Right lobe of liver (tissue), 6 donors: ENCODE measurements at regions not wholly inside any gene's neighbourhood (a gene's known extent, or its start where the extent isn't known, plus 50 kb on each side); places are given as distances from the start of the nearest gene placed in this dataset.

ENCODE experiments used
- ATAC-seq, 4 donors: fragments of 200-7000 bp; cut with Tn5 transposase; one replicate each; pipeline ENCODE4 v1.9.1; 2020; ENCODE audit warnings: mild to moderate bottlenecking in 4 of 4, moderate library complexity in 4 of 4
- DNase-seq, 3 donors: peaks; one replicate each; pipeline ENCODE4 v3.0.0-alpha.2; 2020
- H3K27ac ChIP-seq, 3 donors: fragments of 200-600 bp; one replicate each; pipeline ENCODE4 v1.8.0; 2022
- H3K27me3 ChIP-seq, 2 donors: fragments of 200-600 bp; one replicate each; pipeline ENCODE4 v1.8.0; 2022
- H3K36me3 ChIP-seq, 4 donors: fragments of 200-600 bp; sonication (generic) in 1 of 4; one replicate each; pipeline versions ENCODE4 v1.5.1 to v1.8.0; 2017 to 2022; ENCODE audit warnings: control low read depth in 1 of 4
- H3K4me1 ChIP-seq, 4 donors: fragments of 200-600 bp; sonication (generic) in 1 of 4; one replicate each; pipeline versions ENCODE4 v1.5.1 to v1.8.0; 2017 to 2022; ENCODE audit warnings: control low read depth in 1 of 4
- H3K4me3 ChIP-seq, 3 donors: fragments of 200-600 bp; one replicate each; pipeline ENCODE4 v1.8.0; 2022
- H3K9me3 ChIP-seq, 4 donors: fragments of 200-600 bp; sonication (generic) in 1 of 4; one replicate each; pipeline versions ENCODE4 v1.5.1 to v1.8.0; 2017 to 2022; ENCODE audit warnings: control low read depth in 1 of 4
- POLR2A ChIP-seq: fragments of 450-650 bp; IDR thresholded peaks from one replicate; pipeline ENCODE4 v1.6.1; 2017; ENCODE audit warnings: antibody characterized with exemption, mild to moderate bottlenecking
- WGBS: methylation state at CpG from one replicate; pipeline ENCODE4 v1.1.6; 2018; ENCODE audit warnings: low coverage, low lambda C conversion rate; ENCODE audit not compliant: insufficient coverage; ENCODE audit errors: missing lambda C conversion rate; 5-methylcytosine and 5-hydroxymethylcytosine counted together
- intact Hi-C, 2 donors: fragments of 100-400 bp; cut with DNase I; formaldehyde crosslinking; loops; one replicate each; pipeline versions ENCODE4 v1.11.2 to v1.14.1; 2022
- TF ChIP-seq, protein P1 (sequence below), 4 donors: fragments of 200-600 bp in 3 of 4; fragments of 450-650 bp in 1 of 4; IDR thresholded peaks; one replicate each; pipeline versions ENCODE4 v1.5.1 to v1.8.0; 2016 to 2022; ENCODE audit warnings: antibody characterized with exemption in 4 of 4, mild to moderate bottlenecking in 2 of 4
- donor health status: DM: no; HTN: yes; CAD: no.
- donor health status: DM: no; HTN: no; CAD: no.
- donor health status: DM: no; HTN: no; CAD: no.
- donor health status: DM: no; HTN: yes; CAD: no.
- donor health status: DM: no; HTN: yes; CAD: no.

GRCh38 chr2:181806039-181806392, 85.5 kb upstream of the ITPRID2 start:
- no peak overlapping the region for H3K27ac ChIP-seq
- TF ChIP-seq, protein P1, sequence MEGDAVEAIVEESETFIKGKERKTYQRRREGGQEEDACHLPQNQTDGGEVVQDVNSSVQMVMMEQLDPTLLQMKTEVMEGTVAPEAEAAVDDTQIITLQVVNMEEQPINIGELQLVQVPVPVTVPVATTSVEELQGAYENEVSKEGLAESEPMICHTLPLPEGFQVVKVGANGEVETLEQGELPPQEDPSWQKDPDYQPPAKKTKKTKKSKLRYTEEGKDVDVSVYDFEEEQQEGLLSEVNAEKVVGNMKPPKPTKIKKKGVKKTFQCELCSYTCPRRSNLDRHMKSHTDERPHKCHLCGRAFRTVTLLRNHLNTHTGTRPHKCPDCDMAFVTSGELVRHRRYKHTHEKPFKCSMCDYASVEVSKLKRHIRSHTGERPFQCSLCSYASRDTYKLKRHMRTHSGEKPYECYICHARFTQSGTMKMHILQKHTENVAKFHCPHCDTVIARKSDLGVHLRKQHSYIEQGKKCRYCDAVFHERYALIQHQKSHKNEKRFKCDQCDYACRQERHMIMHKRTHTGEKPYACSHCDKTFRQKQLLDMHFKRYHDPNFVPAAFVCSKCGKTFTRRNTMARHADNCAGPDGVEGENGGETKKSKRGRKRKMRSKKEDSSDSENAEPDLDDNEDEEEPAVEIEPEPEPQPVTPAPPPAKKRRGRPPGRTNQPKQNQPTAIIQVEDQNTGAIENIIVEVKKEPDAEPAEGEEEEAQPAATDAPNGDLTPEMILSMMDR (IDR thresholded peaks at IDR 0.05), result no peak
- TF ChIP-seq POLR2A, result no peak
- WGBS, result 36% methylated on average over 1 of the region's 1 CpG
- no peak overlapping the region for H3K4me3 ChIP-seq
- intact Hi-C loops, result no loop called here
- no peaks in the 10 kb centered on the region for H3K9me3 ChIP-seq
- ATAC-seq (no peak), DNase-seq (no peak)
- no peaks in the 10 kb centered on the region for H3K36me3 ChIP-seq
- H3K4me1 ChIP-seq, result peaks cover 0 to 4% (median 0%) of the 10 kb centered on the region in 4 donors
- H3K27me3 ChIP-seq, result no peaks in the 10 kb centered on the region

- no peaks in the 10 kb centered on the region for H3K36me3 ChIP-seq
- no peaks in the 10 kb centered on the region for H3K9me3 ChIP-seq
- no peak overlapping the region for H3K27ac ChIP-seq
- H3K27me3 ChIP-seq, result no peaks in the 10 kb centered on the region
- DNase-seq (no peak), ATAC-seq (peak in 1 of 4 donors; percentile 23)
- intact Hi-C loops, result no loop called here
- 20% methylated on average over 1 of the region's 2 CpGs for WGBS
- TF ChIP-seq POLR2A, result no peak
- TF ChIP-seq, protein P1 (IDR thresholded peaks at IDR 0.05), result no peak
- H3K4me3 ChIP-seq, result no peak overlapping the region
- peaks cover 0 to 4% (median 0%) of the 10 kb centered on the region in 4 donors for H3K4me1 ChIP-seq
Measured at GRCh38 chr2:181807526-181807925, 84.0 kb upstream of the ITPRID2 start.

DNA sequence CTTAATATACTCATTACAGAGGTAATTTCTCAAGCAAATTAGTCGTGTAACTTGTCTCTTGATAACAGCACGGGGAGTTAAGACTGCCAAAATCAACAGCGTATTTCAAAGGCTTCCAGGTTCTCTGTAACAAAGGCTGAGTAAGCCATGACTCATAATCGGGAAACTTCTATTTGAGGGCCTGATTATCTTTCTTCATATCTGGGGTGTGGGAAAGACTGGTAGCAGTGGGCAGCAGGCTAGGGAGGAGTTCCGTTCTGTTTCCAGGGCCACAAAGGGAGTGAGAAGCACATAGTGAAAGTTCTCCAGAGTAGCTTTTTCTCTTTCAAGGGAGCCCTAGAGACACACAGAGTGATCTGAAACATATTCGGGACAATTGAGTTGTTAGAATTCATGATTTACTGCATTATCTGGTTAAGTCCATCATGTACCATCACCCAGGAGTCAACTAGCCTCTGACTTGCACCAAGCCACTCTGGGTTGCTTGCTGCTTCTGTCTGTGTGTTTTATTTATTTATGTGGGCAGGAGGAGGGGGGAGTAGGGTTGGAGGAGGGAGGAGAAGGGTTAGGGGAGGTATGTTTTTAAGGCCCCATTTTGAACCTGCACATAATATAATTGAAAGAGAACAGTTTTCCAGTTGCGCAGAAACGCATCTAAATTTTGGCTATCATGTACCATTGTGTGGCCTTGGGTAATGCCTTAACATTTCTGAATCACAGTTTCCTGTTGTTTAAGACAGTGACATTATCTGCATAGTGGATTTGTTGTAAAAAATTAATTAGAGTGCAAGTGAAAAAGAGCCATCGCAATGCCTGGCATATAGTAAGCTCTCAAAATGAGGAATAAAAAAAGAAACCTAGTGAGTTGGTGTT, 80.5 kb upstream of the ITPRID2 start:
- WGBS, result 42% methylated on average over 9 of the region's 9 CpGs
- H3K9me3 ChIP-seq, result no peaks in the 10 kb centered on the region
- H3K4me3 ChIP-seq, result no peak overlapping the region
- intact Hi-C loops, result no loop called here
- ATAC-seq, result peak; percentile 54 to 92 (median 58)
- H3K36me3 ChIP-seq, result no peaks in the 10 kb centered on the region
- no peak for DNase-seq
- H3K4me1 ChIP-seq, result peaks cover 0 to 4% (median 0%) of the 10 kb centered on the region in 4 donors
- H3K27ac ChIP-seq, result no peak overlapping the region
- no peaks in the 10 kb centered on the region for H3K27me3 ChIP-seq
- TF ChIP-seq, protein P1 (IDR thresholded peaks at IDR 0.05), result no peak
- no peak for TF ChIP-seq POLR2A

- 61% methylated on average over 2 of the region's 2 CpGs for WGBS
- H3K4me3 ChIP-seq, result no peak overlapping the region
- TF ChIP-seq POLR2A, result no peak
- DNase-seq (no peak), ATAC-seq (no peak)
- H3K27ac ChIP-seq, result no peak overlapping the region
- H3K27me3 ChIP-seq, result no peaks in the 10 kb centered on the region
- peaks cover 0 to 4% (median 0%) of the 10 kb centered on the region in 4 donors for H3K4me1 ChIP-seq
- no peaks in the 10 kb centered on the region for H3K9me3 ChIP-seq
- H3K36me3 ChIP-seq, result no peaks in the 10 kb centered on the region
- intact Hi-C loops, result no loop called here
Measured at GRCh38 chr2:181812106-181812743, 79.3 kb upstream of the ITPRID2 start.

GRCh38 chr2:181814057-181814491, 77.5 kb upstream of the ITPRID2 start:
- Histone ChIP-seq H3K9me3 (no peaks in the 10 kb centered on the region), H3K36me3 (no peaks in the 10 kb centered on the region), H3K27me3 (no peaks in the 10 kb centered on the region), H3K27ac (no peak overlapping the region), H3K4me3 (no peak overlapping the region), H3K4me1 (peaks cover 0 to 4% (median 0%) of the 10 kb centered on the region in 4 donors)
- no peak for TF ChIP-seq POLR2A
- TF ChIP-seq, protein P1 (IDR thresholded peaks at IDR 0.05), result no peak
- intact Hi-C loops, result no loop called here
- no peak for DNase-seq
- peak in 1 of 4 donors; percentile 14 for ATAC-seq
- 61% methylated on average over 3 of the region's 3 CpGs for WGBS
